ENCODE measurements at regions not wholly inside any gene's neighbourhood (a gene's known extent, or its start where the extent isn't known, plus 50 kb on each side); places are given as distances from the start of the nearest gene placed in this dataset.
A peak's percentile ranks its signal among the peaks of the same experiment; 100 is the strongest.

GRCh38 chr9:107422189-107423185, 67.1 kb downstream of the KLF4 start:
- peak; percentile 87 for ATAC-seq (ENCODE audit: low read depth)
- no peaks in the 10 kb centered on the region for H3K36me3 ChIP-seq (ENCODE audit: low read depth)
- DNase-seq (ENCODE audit: low spot score), result no peak

GRCh38 chr9:107410420-107410819, 79.1 kb downstream of the KLF4 start:
- ATAC-seq (ENCODE audit: low read depth), result no peak
- no peak for DNase-seq (ENCODE audit: low spot score)
- no peaks in the 10 kb centered on the region for H3K4me1 ChIP-seq (ENCODE audit: insufficient read depth, poor library complexity, severe bottlenecking)
- H3K4me3 ChIP-seq (ENCODE audit: severe bottlenecking), result no peak overlapping the region
- H3K36me3 ChIP-seq (ENCODE audit: low read depth), result no peaks in the 10 kb centered on the region
- H3K27ac ChIP-seq (ENCODE audit: poor library complexity, severe bottlenecking), result no peak overlapping the region
- TF ChIP-seq, protein P1, sequence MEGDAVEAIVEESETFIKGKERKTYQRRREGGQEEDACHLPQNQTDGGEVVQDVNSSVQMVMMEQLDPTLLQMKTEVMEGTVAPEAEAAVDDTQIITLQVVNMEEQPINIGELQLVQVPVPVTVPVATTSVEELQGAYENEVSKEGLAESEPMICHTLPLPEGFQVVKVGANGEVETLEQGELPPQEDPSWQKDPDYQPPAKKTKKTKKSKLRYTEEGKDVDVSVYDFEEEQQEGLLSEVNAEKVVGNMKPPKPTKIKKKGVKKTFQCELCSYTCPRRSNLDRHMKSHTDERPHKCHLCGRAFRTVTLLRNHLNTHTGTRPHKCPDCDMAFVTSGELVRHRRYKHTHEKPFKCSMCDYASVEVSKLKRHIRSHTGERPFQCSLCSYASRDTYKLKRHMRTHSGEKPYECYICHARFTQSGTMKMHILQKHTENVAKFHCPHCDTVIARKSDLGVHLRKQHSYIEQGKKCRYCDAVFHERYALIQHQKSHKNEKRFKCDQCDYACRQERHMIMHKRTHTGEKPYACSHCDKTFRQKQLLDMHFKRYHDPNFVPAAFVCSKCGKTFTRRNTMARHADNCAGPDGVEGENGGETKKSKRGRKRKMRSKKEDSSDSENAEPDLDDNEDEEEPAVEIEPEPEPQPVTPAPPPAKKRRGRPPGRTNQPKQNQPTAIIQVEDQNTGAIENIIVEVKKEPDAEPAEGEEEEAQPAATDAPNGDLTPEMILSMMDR (IDR thresholded peaks at IDR 0.05; ENCODE audit: poor library complexity, severe bottlenecking), result no peak
- no peaks in the 10 kb centered on the region for H3K9me3 ChIP-seq (ENCODE audit: severe bottlenecking)
- no peaks in the 10 kb centered on the region for H3K27me3 ChIP-seq (ENCODE audit: insufficient read depth, poor library complexity, severe bottlenecking)

More at GRCh38 chr9:107422189-107423185, 67.1 kb downstream of the KLF4 start:
- TF ChIP-seq, protein P1 (IDR thresholded peaks at IDR 0.05; ENCODE audit: poor library complexity, severe bottlenecking), result peak; percentile 63
- no peaks in the 10 kb centered on the region for H3K4me1 ChIP-seq (ENCODE audit: insufficient read depth, poor library complexity, severe bottlenecking)
- no peak overlapping the region for H3K27ac ChIP-seq (ENCODE audit: poor library complexity, severe bottlenecking)
- no peaks in the 10 kb centered on the region for H3K9me3 ChIP-seq (ENCODE audit: severe bottlenecking)
- H3K4me3 ChIP-seq (ENCODE audit: severe bottlenecking), result no peak overlapping the region
- H3K27me3 ChIP-seq (ENCODE audit: insufficient read depth, poor library complexity, severe bottlenecking), result no peaks in the 10 kb centered on the region

DNA sequence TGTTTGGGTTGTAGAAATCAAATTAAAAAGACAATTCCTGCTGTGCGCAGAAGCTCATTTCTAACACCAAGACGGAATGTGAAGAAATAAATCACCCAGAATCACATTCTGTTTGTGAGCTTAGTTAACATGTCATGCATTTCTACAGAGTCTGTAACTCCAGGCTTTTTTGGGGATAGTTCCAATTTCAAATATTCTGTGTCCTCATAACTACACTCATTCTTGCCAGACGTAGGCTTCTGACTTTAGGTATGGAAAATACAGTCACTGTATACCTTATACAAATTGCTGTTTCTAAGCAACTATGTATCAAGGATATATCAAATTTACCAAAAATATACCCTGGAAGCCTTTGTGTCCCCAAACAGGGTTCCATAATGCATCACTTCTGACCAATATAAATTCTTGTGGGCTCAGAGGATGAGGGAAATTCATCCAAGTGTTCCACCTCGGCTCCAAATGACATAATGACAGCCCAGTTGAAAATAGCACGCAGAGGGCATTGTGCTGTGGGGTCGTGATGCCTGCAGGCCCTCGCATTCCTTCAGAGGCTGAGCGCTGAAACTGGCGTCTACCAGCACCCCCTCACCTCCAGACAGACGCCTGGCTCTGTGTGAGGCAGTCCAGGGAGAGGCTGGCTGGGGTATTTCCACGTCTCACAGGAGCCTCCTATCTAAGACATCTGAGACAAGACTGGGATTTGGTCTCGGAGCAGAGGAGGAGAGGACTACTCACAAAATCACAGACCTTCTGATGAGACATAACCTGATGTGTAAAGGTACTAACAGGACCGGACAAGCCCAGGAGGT, 79.8 kb downstream of the KLF4 start:
- Histone ChIP-seq H3K4me1 (ENCODE audit: insufficient read depth, poor library complexity, severe bottlenecking) (no peaks in the 10 kb centered on the region), H3K9me3 (ENCODE audit: severe bottlenecking) (no peaks in the 10 kb centered on the region), H3K27ac (ENCODE audit: poor library complexity, severe bottlenecking) (no peak overlapping the region), H3K4me3 (ENCODE audit: severe bottlenecking) (no peak overlapping the region), H3K27me3 (ENCODE audit: insufficient read depth, poor library complexity, severe bottlenecking) (no peaks in the 10 kb centered on the region), H3K36me3 (ENCODE audit: low read depth) (no peaks in the 10 kb centered on the region)
- TF ChIP-seq, protein P1 (IDR thresholded peaks at IDR 0.05; ENCODE audit: poor library complexity, severe bottlenecking), result no peak
- DNase-seq (ENCODE audit: low spot score) (no peak), ATAC-seq (ENCODE audit: low read depth) (no peak)

- ATAC-seq (ENCODE audit: low read depth), result no peak
- Histone ChIP-seq H3K27me3 (ENCODE audit: insufficient read depth, poor library complexity, severe bottlenecking) (no peaks in the 10 kb centered on the region), H3K27ac (ENCODE audit: poor library complexity, severe bottlenecking) (no peak overlapping the region), H3K4me1 (ENCODE audit: insufficient read depth, poor library complexity, severe bottlenecking) (no peaks in the 10 kb centered on the region), H3K36me3 (ENCODE audit: low read depth) (no peaks in the 10 kb centered on the region), H3K9me3 (ENCODE audit: severe bottlenecking) (no peaks in the 10 kb centered on the region), H3K4me3 (ENCODE audit: severe bottlenecking) (no peak overlapping the region)
- no peak for DNase-seq (ENCODE audit: low spot score)
- TF ChIP-seq, protein P1 (IDR thresholded peaks at IDR 0.05; ENCODE audit: poor library complexity, severe bottlenecking), result no peak
Measured at GRCh38 chr9:107407675-107408074, 81.9 kb downstream of the KLF4 start.
